H1 (cell line): ENCODE measurements at regions not wholly inside any gene's neighbourhood (a gene's known extent, or its start where the extent isn't known, plus 50 kb on each side); places are given as distances from the start of the nearest gene placed in this dataset.

Source experiments
- TEAD4 ChIP-seq: IDR thresholded peaks from 2 replicates; pipeline ENCODE4 v1.6.1; 2012; ENCODE audit warnings: low read depth, low read length, inconsistent platforms, mixed read lengths
- TF ChIP-seq, protein P1 (sequence below): fragments of 300-600 bp; sonication (generic); IDR thresholded peaks from 2 replicates; pipeline ENCODE4 v1.7.1; 2012; ENCODE audit warnings: low read length, moderate library complexity, mild to moderate bottlenecking, inconsistent platforms; ENCODE audit not compliant: insufficient replicate concordance

GRCh38 chr11:11672101-11672500 is 50.3 kb upstream of the GALNT18 start (continued):
- TF ChIP-seq, protein P1, sequence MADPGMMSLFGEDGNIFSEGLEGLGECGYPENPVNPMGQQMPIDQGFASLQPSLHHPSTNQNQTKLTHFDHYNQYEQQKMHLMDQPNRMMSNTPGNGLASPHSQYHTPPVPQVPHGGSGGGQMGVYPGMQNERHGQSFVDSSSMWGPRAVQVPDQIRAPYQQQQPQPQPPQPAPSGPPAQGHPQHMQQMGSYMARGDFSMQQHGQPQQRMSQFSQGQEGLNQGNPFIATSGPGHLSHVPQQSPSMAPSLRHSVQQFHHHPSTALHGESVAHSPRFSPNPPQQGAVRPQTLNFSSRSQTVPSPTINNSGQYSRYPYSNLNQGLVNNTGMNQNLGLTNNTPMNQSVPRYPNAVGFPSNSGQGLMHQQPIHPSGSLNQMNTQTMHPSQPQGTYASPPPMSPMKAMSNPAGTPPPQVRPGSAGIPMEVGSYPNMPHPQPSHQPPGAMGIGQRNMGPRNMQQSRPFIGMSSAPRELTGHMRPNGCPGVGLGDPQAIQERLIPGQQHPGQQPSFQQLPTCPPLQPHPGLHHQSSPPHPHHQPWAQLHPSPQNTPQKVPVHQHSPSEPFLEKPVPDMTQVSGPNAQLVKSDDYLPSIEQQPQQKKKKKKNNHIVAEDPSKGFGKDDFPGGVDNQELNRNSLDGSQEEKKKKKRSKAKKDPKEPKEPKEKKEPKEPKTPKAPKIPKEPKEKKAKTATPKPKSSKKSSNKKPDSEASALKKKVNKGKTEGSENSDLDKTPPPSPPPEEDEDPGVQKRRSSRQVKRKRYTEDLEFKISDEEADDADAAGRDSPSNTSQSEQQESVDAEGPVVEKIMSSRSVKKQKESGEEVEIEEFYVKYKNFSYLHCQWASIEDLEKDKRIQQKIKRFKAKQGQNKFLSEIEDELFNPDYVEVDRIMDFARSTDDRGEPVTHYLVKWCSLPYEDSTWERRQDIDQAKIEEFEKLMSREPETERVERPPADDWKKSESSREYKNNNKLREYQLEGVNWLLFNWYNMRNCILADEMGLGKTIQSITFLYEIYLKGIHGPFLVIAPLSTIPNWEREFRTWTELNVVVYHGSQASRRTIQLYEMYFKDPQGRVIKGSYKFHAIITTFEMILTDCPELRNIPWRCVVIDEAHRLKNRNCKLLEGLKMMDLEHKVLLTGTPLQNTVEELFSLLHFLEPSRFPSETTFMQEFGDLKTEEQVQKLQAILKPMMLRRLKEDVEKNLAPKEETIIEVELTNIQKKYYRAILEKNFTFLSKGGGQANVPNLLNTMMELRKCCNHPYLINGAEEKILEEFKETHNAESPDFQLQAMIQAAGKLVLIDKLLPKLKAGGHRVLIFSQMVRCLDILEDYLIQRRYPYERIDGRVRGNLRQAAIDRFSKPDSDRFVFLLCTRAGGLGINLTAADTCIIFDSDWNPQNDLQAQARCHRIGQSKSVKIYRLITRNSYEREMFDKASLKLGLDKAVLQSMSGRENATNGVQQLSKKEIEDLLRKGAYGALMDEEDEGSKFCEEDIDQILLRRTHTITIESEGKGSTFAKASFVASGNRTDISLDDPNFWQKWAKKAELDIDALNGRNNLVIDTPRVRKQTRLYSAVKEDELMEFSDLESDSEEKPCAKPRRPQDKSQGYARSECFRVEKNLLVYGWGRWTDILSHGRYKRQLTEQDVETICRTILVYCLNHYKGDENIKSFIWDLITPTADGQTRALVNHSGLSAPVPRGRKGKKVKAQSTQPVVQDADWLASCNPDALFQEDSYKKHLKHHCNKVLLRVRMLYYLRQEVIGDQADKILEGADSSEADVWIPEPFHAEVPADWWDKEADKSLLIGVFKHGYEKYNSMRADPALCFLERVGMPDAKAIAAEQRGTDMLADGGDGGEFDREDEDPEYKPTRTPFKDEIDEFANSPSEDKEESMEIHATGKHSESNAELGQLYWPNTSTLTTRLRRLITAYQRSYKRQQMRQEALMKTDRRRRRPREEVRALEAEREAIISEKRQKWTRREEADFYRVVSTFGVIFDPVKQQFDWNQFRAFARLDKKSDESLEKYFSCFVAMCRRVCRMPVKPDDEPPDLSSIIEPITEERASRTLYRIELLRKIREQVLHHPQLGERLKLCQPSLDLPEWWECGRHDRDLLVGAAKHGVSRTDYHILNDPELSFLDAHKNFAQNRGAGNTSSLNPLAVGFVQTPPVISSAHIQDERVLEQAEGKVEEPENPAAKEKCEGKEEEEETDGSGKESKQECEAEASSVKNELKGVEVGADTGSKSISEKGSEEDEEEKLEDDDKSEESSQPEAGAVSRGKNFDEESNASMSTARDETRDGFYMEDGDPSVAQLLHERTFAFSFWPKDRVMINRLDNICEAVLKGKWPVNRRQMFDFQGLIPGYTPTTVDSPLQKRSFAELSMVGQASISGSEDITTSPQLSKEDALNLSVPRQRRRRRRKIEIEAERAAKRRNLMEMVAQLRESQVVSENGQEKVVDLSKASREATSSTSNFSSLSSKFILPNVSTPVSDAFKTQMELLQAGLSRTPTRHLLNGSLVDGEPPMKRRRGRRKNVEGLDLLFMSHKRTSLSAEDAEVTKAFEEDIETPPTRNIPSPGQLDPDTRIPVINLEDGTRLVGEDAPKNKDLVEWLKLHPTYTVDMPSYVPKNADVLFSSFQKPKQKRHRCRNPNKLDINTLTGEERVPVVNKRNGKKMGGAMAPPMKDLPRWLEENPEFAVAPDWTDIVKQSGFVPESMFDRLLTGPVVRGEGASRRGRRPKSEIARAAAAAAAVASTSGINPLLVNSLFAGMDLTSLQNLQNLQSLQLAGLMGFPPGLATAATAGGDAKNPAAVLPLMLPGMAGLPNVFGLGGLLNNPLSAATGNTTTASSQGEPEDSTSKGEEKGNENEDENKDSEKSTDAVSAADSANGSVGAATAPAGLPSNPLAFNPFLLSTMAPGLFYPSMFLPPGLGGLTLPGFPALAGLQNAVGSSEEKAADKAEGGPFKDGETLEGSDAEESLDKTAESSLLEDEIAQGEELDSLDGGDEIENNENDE = no peak
- TF ChIP-seq TEAD4 = peak; percentile 60; the same call in 1 of the 2 replicates
